ENCODE measurements at regions not wholly inside any gene's neighbourhood (a gene's known extent, or its start where the extent isn't known, plus 50 kb on each side); places are given as distances from the start of the nearest gene placed in this dataset.

DNA sequence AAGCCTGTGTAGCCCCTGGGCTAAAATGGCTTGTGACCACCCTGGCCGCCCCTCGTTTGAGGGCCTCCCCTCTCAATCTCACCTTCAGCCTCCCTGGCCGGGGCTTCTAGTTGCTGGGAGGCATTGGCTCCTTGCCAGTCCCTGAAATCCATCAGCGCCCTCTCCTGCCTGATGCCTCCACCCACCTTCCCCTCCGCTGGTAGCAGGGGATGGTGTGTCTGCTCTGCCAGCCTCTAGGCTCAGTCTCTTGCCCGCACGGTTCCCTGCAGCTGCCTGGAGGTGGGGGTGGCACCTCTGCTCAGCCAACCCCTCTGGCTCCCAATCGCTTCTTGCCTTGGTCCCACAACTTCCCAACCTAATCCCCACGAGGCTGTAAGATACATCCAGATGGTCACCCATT lies 167.9 kb downstream of the PHETA1 start:
- TF ChIP-seq CTCF (IDR thresholded peaks at IDR 0.05 in 2 of 3, conservative IDR thresholded peaks at IDR 0.05 in 1 of 3; ENCODE audit: borderline replicate concordance in 1 of 3, insufficient read depth in 1 of 3, low read depth in 2 of 3, low read length in 2 of 3), result no peak
- TF ChIP-seq POLR2AphosphoS5 (IDR thresholded peaks at IDR 0.05; ENCODE audit: low read depth, low read length), result no peak
- no peak for TF ChIP-seq POLR2A (IDR thresholded peaks at IDR 0.05; ENCODE audit: borderline replicate concordance, extremely low read depth, insufficient read depth, insufficient read length)
- TF ChIP-seq EZH2 (IDR thresholded peaks at IDR 0.05), result no peak
- TF ChIP-seq RAD21 (IDR thresholded peaks at IDR 0.05; ENCODE audit: low read depth), result no peak
- TF ChIP-seq, protein P1, sequence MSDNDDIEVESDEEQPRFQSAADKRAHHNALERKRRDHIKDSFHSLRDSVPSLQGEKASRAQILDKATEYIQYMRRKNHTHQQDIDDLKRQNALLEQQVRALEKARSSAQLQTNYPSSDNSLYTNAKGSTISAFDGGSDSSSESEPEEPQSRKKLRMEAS (IDR thresholded peaks at IDR 0.05), result no peak
- no peak for TF ChIP-seq ZNF274 (IDR thresholded peaks at IDR 0.05; ENCODE audit: low read depth, low read length)
- no peak for TF ChIP-seq EZH2phosphoT487 (IDR thresholded peaks at IDR 0.05; ENCODE audit: borderline replicate concordance)
- TF ChIP-seq, protein P2, sequence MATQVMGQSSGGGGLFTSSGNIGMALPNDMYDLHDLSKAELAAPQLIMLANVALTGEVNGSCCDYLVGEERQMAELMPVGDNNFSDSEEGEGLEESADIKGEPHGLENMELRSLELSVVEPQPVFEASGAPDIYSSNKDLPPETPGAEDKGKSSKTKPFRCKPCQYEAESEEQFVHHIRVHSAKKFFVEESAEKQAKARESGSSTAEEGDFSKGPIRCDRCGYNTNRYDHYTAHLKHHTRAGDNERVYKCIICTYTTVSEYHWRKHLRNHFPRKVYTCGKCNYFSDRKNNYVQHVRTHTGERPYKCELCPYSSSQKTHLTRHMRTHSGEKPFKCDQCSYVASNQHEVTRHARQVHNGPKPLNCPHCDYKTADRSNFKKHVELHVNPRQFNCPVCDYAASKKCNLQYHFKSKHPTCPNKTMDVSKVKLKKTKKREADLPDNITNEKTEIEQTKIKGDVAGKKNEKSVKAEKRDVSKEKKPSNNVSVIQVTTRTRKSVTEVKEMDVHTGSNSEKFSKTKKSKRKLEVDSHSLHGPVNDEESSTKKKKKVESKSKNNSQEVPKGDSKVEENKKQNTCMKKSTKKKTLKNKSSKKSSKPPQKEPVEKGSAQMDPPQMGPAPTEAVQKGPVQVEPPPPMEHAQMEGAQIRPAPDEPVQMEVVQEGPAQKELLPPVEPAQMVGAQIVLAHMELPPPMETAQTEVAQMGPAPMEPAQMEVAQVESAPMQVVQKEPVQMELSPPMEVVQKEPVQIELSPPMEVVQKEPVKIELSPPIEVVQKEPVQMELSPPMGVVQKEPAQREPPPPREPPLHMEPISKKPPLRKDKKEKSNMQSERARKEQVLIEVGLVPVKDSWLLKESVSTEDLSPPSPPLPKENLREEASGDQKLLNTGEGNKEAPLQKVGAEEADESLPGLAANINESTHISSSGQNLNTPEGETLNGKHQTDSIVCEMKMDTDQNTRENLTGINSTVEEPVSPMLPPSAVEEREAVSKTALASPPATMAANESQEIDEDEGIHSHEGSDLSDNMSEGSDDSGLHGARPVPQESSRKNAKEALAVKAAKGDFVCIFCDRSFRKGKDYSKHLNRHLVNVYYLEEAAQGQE (IDR thresholded peaks at IDR 0.05; ENCODE audit: low read depth), result no peak
